SK-N-SH (cell line): ENCODE measurements at regions not wholly inside any gene's neighbourhood (a gene's known extent, or its start where the extent isn't known, plus 50 kb on each side); places are given as distances from the start of the nearest gene placed in this dataset.

Experiments
- CTCF ChIA-PET: fragments of 300-600, 350-600 bp; formaldehyde crosslinking; extraction: SDS; loops from one replicate; lab custom pipeline; 2021; lab: Yijun Ruan, JAX
- POLR2A ChIA-PET: fragments of 350-600 bp; sonication (Branson Sonifier 250); formaldehyde crosslinking; extraction: SDS; loops from one replicate; lab custom pipeline; 2020; ENCODE audit warnings: antibody characterized with exemption, inconsistent platforms; lab: Yijun Ruan, JAX
- DNase-seq: peaks from one replicate; pipeline ENCODE4 v3.0.0; 2012
- H2AFZ ChIP-seq: fragments of 200-600 bp; sonication (generic); 2 replicates; pipeline ENCODE4 v1.8.1; 2016; ENCODE audit warnings: antibody characterized with exemption, mild to moderate bottlenecking, low read depth
- H3F3A ChIP-seq: fragments of 200-600 bp; sonication (generic); replicated peaks from 2 replicates; pipeline ENCODE3; 2016; ENCODE audit warnings: antibody characterized with exemption, mild to moderate bottlenecking; ENCODE audit not compliant: insufficient read depth
- H3K27ac ChIP-seq, 2 experiments: fragments of 200-500 bp in 1 of 2; fragments of 200-600 bp in 1 of 2; sonication (Bioruptor generic) in 1 of 2; sonication (generic), shearing (Covaris generic) in 1 of 2; 2 replicates each; pipeline versions ENCODE4 v1.5.1 to v1.6.1; 2014 to 2016; ENCODE audit warnings: low read depth in 2 of 2, inconsistent platforms in 1 of 2, low read length in 1 of 2, mild to moderate bottlenecking in 1 of 2, mixed read lengths in 1 of 2
- H3K27me3 ChIP-seq: fragments of 200-600 bp; sonication (generic), shearing (Covaris generic); 2 replicates; pipeline ENCODE4 v1.6.1; 2016; ENCODE audit warnings: mixed run types; ENCODE audit not compliant: insufficient read depth
- H3K36me3 ChIP-seq, 2 experiments: fragments of 200-500 bp in 1 of 2; fragments of 200-600 bp in 1 of 2; sonication (Bioruptor generic) in 1 of 2; sonication (generic) in 1 of 2; replicated peaks in 1 of 2; 2 replicates each; pipeline versions ENCODE3 to v1.5.1; 2014 to 2016; ENCODE audit warnings: low read length in 1 of 2, mild to moderate bottlenecking in 1 of 2; ENCODE audit not compliant: insufficient read depth in 2 of 2, control insufficient read depth in 1 of 2
- H3K4me1 ChIP-seq, 2 experiments: fragments of 200-500 bp in 1 of 2; fragments of 200-600 bp in 1 of 2; sonication (Bioruptor generic) in 1 of 2; sonication (generic), shearing (Covaris generic) in 1 of 2; 2 replicates each; pipeline versions ENCODE4 v1.5.1 to v1.6.1; 2014 to 2016; ENCODE audit warnings: low read depth in 1 of 2, low read length in 1 of 2, mixed run types in 1 of 2; ENCODE audit not compliant: insufficient read depth in 2 of 2, control insufficient read depth in 1 of 2
- H3K4me2 ChIP-seq: fragments of 200-600 bp; sonication (generic), shearing (Covaris generic); 2 replicates; pipeline ENCODE4 v1.6.1; 2017; ENCODE audit warnings: mixed run types
- H3K4me3 ChIP-seq, 2 experiments: fragments of 200-500 bp in 1 of 2; fragments of 200-600 bp in 1 of 2; sonication (Bioruptor generic) in 1 of 2; sonication (generic), shearing (Covaris generic) in 1 of 2; 2 replicates each; pipeline versions ENCODE4 v1.5.1 to v1.8.1; 2014 to 2016; ENCODE audit warnings: low read depth in 2 of 2, inconsistent platforms in 1 of 2, low read length in 1 of 2, mild to moderate bottlenecking in 1 of 2, mixed read lengths in 1 of 2, moderate library complexity in 1 of 2
- H3K79me2 ChIP-seq: fragments of 200-600 bp; sonication (generic); 2 replicates; pipeline ENCODE4 v1.8.1; 2017; ENCODE audit warnings: mild to moderate bottlenecking; ENCODE audit not compliant: insufficient read depth
- H3K9ac ChIP-seq: fragments of 200-600 bp; sonication (generic); 2 replicates; pipeline ENCODE4 v1.6.1; 2017; ENCODE audit warnings: mixed run types
- H3K9me2 ChIP-seq: fragments of 200-600 bp; sonication (generic); 2 replicates; pipeline ENCODE4 v1.6.1; 2017; ENCODE audit warnings: mixed run types
- H3K9me3 ChIP-seq: fragments of 200-600 bp; sonication (generic); 2 replicates; pipeline ENCODE4 v1.6.1; 2017; ENCODE audit warnings: mixed run types, mild to moderate bottlenecking, moderate library complexity
- H4K20me1 ChIP-seq: fragments of 200-600 bp; sonication (generic); 2 replicates; pipeline ENCODE4 v1.6.1; 2017; ENCODE audit warnings: mild to moderate bottlenecking, mixed run types; ENCODE audit not compliant: insufficient read depth
- FOXM1 ChIP-seq: IDR thresholded peaks from 2 replicates; pipeline ENCODE4 v1.4.0; 2012; ENCODE audit warnings: low read depth, mild to moderate bottlenecking
- IRF3 ChIP-seq: fragments of 150-350 bp; IDR thresholded peaks from 2 replicates; pipeline ENCODE4 v1.6.1; 2016; ENCODE audit warnings: mild to moderate bottlenecking, low read depth, low read length
- MEF2A ChIP-seq: IDR thresholded peaks from 2 replicates; pipeline ENCODE4 v1.4.0; 2012; ENCODE audit warnings: low read depth, borderline replicate concordance
- MXI1 ChIP-seq: IDR thresholded peaks from 2 replicates; pipeline ENCODE4 v1.6.1; 2012; ENCODE audit warnings: mild to moderate bottlenecking, low read depth, low read length, improper control_type of control experiment
- NFIC ChIP-seq: IDR thresholded peaks from 2 replicates; pipeline ENCODE4 v1.4.0; 2012; ENCODE audit warnings: borderline replicate concordance
- REST ChIP-seq: IDR thresholded peaks from 2 replicates; pipeline ENCODE4 v1.6.1; 2012; ENCODE audit warnings: mild to moderate bottlenecking, low read depth, low read length, moderate library complexity
- RFX5 ChIP-seq: IDR thresholded peaks from 2 replicates; pipeline ENCODE4 v1.6.1; 2012; ENCODE audit warnings: mild to moderate bottlenecking, improper control_type of control experiment, low read length
- SMC3 ChIP-seq: IDR thresholded peaks from 2 replicates; pipeline ENCODE4 v1.6.1; 2012; ENCODE audit warnings: low read depth, low read length, improper control_type of control experiment
- TAF1 ChIP-seq: IDR thresholded peaks from 2 replicates; pipeline ENCODE4 v1.6.1; 2012; ENCODE audit warnings: low read depth, mild to moderate bottlenecking, low read length, moderate library complexity, borderline replicate concordance
- TEAD4 ChIP-seq: IDR thresholded peaks from 2 replicates; pipeline ENCODE4 v1.4.0; 2012; ENCODE audit warnings: mild to moderate bottlenecking, borderline replicate concordance; ENCODE audit not compliant: insufficient read depth
- ZBTB33 ChIP-seq: IDR thresholded peaks from 2 replicates; pipeline ENCODE4 v1.4.0; 2012; ENCODE audit warnings: low read depth, borderline replicate concordance
- WGBS: methylation state at CpG from one replicate; pipeline ENCODE4 v1.1.6; 2017; ENCODE audit warnings: low lambda C conversion rate; 5-methylcytosine and 5-hydroxymethylcytosine counted together
- TF ChIP-seq, protein P1 (sequence below): IDR thresholded peaks from 2 replicates; pipeline ENCODE4; 2012

DNA sequence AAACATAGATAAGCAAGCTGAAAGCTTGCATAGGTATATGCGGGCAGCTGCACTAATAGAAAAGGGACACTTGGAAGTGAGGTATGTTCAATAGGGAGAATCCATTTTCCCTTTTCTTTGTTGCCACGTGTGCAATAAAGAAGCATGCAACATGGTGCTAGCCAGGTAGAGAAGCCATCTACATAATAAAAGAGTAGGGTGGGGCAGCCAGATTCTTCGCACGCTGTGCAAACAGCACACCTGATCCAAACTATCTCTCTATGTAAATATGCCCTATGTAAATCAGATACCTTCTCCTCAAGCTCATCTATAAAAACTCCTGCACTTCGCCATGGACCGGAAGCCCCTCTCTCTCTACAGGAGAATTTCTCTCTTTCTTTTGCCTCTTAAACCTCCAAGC, 91.9 kb upstream of the C9orf72 start:
- Histone ChIP-seq H3K27me3 (no peaks in the 10 kb centered on the region), H3K27ac (no peak overlapping the region), H3K9ac (no peak overlapping the region), H3K36me3 (no peaks in the 10 kb centered on the region), H3K9me3 (no peaks in the 10 kb centered on the region), H3K4me2 (no peak overlapping the region), H3K9me2 (no peaks in the 10 kb centered on the region), H4K20me1 (no peaks in the 10 kb centered on the region), H2AFZ (no peak overlapping the region), H3K4me3 (no peak overlapping the region), H3K4me1 (no peaks in the 10 kb centered on the region; a peak in 1 of 4 replicates), H3F3A (no peaks in the 10 kb centered on the region), H3K79me2 (no peaks in the 10 kb centered on the region)
- no peak for DNase-seq
- TF ChIP-seq MXI1 (no peak), FOXM1 (no peak), RFX5 (no peak), ZBTB33 (no peak), NFIC (no peak), TEAD4 (no peak), MEF2A (no peak), IRF3 (no peak), REST (no peak), TAF1 (no peak), SMC3 (no peak)
- TF ChIP-seq, protein P1, sequence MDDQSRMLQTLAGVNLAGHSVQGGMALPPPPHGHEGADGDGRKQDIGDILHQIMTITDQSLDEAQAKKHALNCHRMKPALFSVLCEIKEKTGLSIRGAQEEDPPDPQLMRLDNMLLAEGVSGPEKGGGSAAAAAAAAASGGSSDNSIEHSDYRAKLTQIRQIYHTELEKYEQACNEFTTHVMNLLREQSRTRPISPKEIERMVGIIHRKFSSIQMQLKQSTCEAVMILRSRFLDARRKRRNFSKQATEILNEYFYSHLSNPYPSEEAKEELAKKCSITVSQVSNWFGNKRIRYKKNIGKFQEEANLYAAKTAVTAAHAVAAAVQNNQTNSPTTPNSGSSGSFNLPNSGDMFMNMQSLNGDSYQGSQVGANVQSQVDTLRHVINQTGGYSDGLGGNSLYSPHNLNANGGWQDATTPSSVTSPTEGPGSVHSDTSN = no peak
- WGBS = 72% methylated on average over 6 of the region's 6 CpGs
- ChIA-PET POLR2A (no interaction called here), CTCF (no interaction called here)
